K562 (cell line): ENCODE measurements at regions not wholly inside any gene's neighbourhood (a gene's known extent, or its start where the extent isn't known, plus 50 kb on each side); places are given as distances from the start of the nearest gene placed in this dataset.

ENCODE experiments used
- ATAC-seq: fragments of 200-7000 bp; cut with Tn5 transposase; 3 replicates; pipeline ENCODE4 v1.9.1; 2020; ENCODE audit warnings: moderate library complexity
- BruUV-seq: library from RNA; stranded (reverse); fragments of 400-500 nt; replicated peaks from 2 replicates; lab custom pipeline; 2021; lab: Mats Ljungman, UMichigan
- CTCF ChIA-PET: fragments of 300-600 bp; formaldehyde crosslinking; extraction: SDS; loops from one replicate; lab custom pipeline; 2021; ENCODE audit warnings: low intra/inter-chr PET ratio; lab: Yijun Ruan, JAX
- POLR2A ChIA-PET: fragments of 300-600, 350-650 bp; sonication (Branson Sonifier 250); formaldehyde crosslinking; extraction: SDS; loops from one replicate; lab custom pipeline; 2021; ENCODE audit warnings: antibody characterized with exemption, inconsistent platforms; lab: Yijun Ruan, JAX
- DNase-seq, 4 experiments: peaks; one replicate each; pipeline versions ENCODE4 v3.0.0 to v3.0.0-alpha.2; 2011 to 2018; ENCODE audit warnings: low spot score in 3 of 4, mixed read lengths in 3 of 4; ENCODE audit errors: extremely low read depth in 1 of 4
- FAIRE-seq: peaks from 2 replicates; lab custom pipeline; 2011; peaks lifted over from hg19 to GRCh38; lab: Jason Lieb, UNC
- H2AFZ ChIP-seq: 2 replicates; pipeline ENCODE4 v1.6.0; 2011; ENCODE audit warnings: low read depth, low read length, control low read depth, inconsistent platforms
- H3K27ac ChIP-seq: fragments of 200-600 bp; 3 replicates; pipeline ENCODE4 v1.8.0; 2011; ENCODE audit warnings: low read depth, mild to moderate bottlenecking, control low read depth, inconsistent platforms, low read length, moderate library complexity, mixed read lengths; ENCODE audit errors: extremely low read depth
- H3K27me3 ChIP-seq, 2 experiments: fragments of 300-600 bp in 1 of 2; 2 replicates in 1 of 2; 3 replicates in 1 of 2; pipeline versions ENCODE4 v1.6.0 to v1.8.0; 2011; ENCODE audit warnings: inconsistent platforms in 2 of 2, low read length in 2 of 2, mild to moderate bottlenecking in 1 of 2, mixed read lengths in 1 of 2, moderate library complexity in 1 of 2; ENCODE audit not compliant: control insufficient read depth in 2 of 2, insufficient read depth in 2 of 2
- H3K36me3 ChIP-seq: fragments of 300-600 bp; 3 replicates; pipeline ENCODE4 v1.8.0; 2011; ENCODE audit warnings: mild to moderate bottlenecking, low read length, inconsistent platforms; ENCODE audit not compliant: control insufficient read depth, insufficient read depth
- H3K4me1 ChIP-seq, 2 experiments: fragments of 200-600 bp in 1 of 2; replicated peaks in 1 of 2; 2 replicates in 1 of 2; 3 replicates in 1 of 2; pipeline versions ENCODE4 v1.5.1 to v1.8.0; 2011; ENCODE audit warnings: inconsistent platforms in 2 of 2, low read length in 2 of 2, mild to moderate bottlenecking in 1 of 2, mixed read lengths in 1 of 2, moderate library complexity in 1 of 2; ENCODE audit not compliant: control insufficient read depth in 2 of 2, insufficient read depth in 2 of 2
- H3K4me2 ChIP-seq: 2 replicates; pipeline ENCODE4 v1.6.1; 2011; ENCODE audit warnings: low read length, control low read depth, inconsistent platforms, mixed read lengths; ENCODE audit not compliant: insufficient read depth
- H3K4me3 ChIP-seq: fragments of 200-600 bp; sonication (generic), shearing (Covaris generic); 2 replicates; pipeline ENCODE4 v1.5.1; 2016; ENCODE audit warnings: control low read depth, inconsistent platforms
- H3K79me2 ChIP-seq: fragments of 200-600 bp; 3 replicates; pipeline ENCODE4 v1.8.0; 2011; ENCODE audit warnings: low read length, inconsistent platforms; ENCODE audit not compliant: control insufficient read depth, insufficient read depth
- H3K9ac ChIP-seq, 2 experiments: 2 replicates each; pipeline versions ENCODE4 v1.6.0 to v1.6.1; 2011; ENCODE audit warnings: low read depth in 2 of 2, low read length in 2 of 2, control low read depth in 1 of 2, inconsistent platforms in 1 of 2, mild to moderate bottlenecking in 1 of 2, mixed read lengths in 1 of 2; ENCODE audit not compliant: insufficient read depth in 1 of 2
- H3K9me1 ChIP-seq: one replicate; pipeline ENCODE4 v1.6.0; 2011; ENCODE audit warnings: inconsistent platforms, mild to moderate bottlenecking, low read length, moderate library complexity; ENCODE audit not compliant: control insufficient read depth, insufficient read depth
- H3K9me3 ChIP-seq: replicated peaks from 2 replicates; pipeline ENCODE4 v1.5.1; 2011; ENCODE audit warnings: low read depth, low read length, inconsistent platforms; ENCODE audit not compliant: control insufficient read depth, insufficient read depth
- H4K20me1 ChIP-seq: replicated peaks from 2 replicates; pipeline ENCODE4 v1.6.1; 2011; ENCODE audit warnings: low read length, inconsistent platforms, mixed read lengths; ENCODE audit not compliant: control insufficient read depth, insufficient read depth
- CEBPB ChIP-seq: fragments of 450-650 bp; IDR thresholded peaks from 2 replicates; pipeline ENCODE4 v1.6.1; 2016; ENCODE audit warnings: missing genetic modification characterization, missing compliant biosample characterization
- FOS ChIP-seq: IDR thresholded peaks from 3 replicates; pipeline ENCODE4 v1.6.1; 2011; ENCODE audit not compliant: insufficient read length; ENCODE audit errors: extremely low read depth
- GTF2A2 ChIP-seq: IDR thresholded peaks from 2 replicates; pipeline ENCODE4 v1.6.1; 2016; ENCODE audit warnings: mild to moderate bottlenecking, missing genetic modification characterization, missing compliant biosample characterization
- GTF2F1 ChIP-seq: IDR thresholded peaks from 2 replicates; pipeline ENCODE4 v1.6.1; 2011; ENCODE audit warnings: low read depth, low read length, improper control_type of control experiment
- HDAC1 ChIP-seq, 2 experiments: fragments of 450-650 bp; IDR thresholded peaks; 2 replicates each; pipeline ENCODE4 v1.6.1; 2016 to 2017; ENCODE audit warnings: inconsistent platforms in 1 of 2, mild to moderate bottlenecking in 1 of 2, moderate library complexity in 1 of 2
- ID3 ChIP-seq, 2 experiments: fragments of 250-450 bp in 1 of 2; fragments of 450-650 bp in 1 of 2; sonication (Bioruptor Pico) in 1 of 2; IDR thresholded peaks; 2 replicates each; pipeline versions ENCODE4 v1.6.1 to v1.8.0; 2016 to 2021; ENCODE audit warnings: mild to moderate bottlenecking in 2 of 2, moderate library complexity in 2 of 2, missing compliant biosample characterization in 1 of 2, missing genetic modification characterization in 1 of 2
- MAFF ChIP-seq: IDR thresholded peaks from 2 replicates; pipeline ENCODE4 v1.6.1; 2012; ENCODE audit warnings: low read length, improper control_type of control experiment
- MAZ ChIP-seq, 2 experiments: fragments of 450-650 bp in 1 of 2; sonication (generic) in 1 of 2; formaldehyde crosslinking; IDR thresholded peaks in 1 of 2; conservative IDR thresholded peaks in 1 of 2; 2 replicates each; pipeline versions ENCODE4 v1.4.0 to v1.5.0; 2020; ENCODE audit warnings: mild to moderate bottlenecking in 1 of 2, missing genetic modification reagents in 1 of 2
- NFYB ChIP-seq: IDR thresholded peaks from 2 replicates; pipeline ENCODE4 v1.6.1; 2011; ENCODE audit warnings: mild to moderate bottlenecking, moderate library complexity; ENCODE audit not compliant: insufficient read length; ENCODE audit errors: extremely low read depth
- OTX1 ChIP-seq: fragments of 450-650 bp; formaldehyde crosslinking; IDR thresholded peaks from 2 replicates; pipeline ENCODE4 v1.4.0; 2022; ENCODE audit warnings: mild to moderate bottlenecking
- RBM14 ChIP-seq: fragments of 200-400 bp; formaldehyde crosslinking; IDR thresholded peaks from 2 replicates; pipeline ENCODE4 v1.6.1; 2018; ENCODE audit warnings: low read depth, mild to moderate bottlenecking, low read length, moderate library complexity, borderline replicate concordance; ENCODE audit not compliant: insufficient read depth
- RFX7 ChIP-seq: fragments of 250-450 bp; sonication (Bioruptor Pico); IDR thresholded peaks from 2 replicates; pipeline ENCODE4 v1.5.1; 2021; ENCODE audit warnings: mild to moderate bottlenecking
- ZNF280A ChIP-seq: fragments of 450-650 bp; IDR thresholded peaks from 2 replicates; pipeline ENCODE4 v1.6.1; 2018; ENCODE audit warnings: mild to moderate bottlenecking, low read depth; ENCODE audit not compliant: partially characterized antibody
- ZNF316 ChIP-seq: fragments of 450-650 bp; IDR thresholded peaks from 2 replicates; pipeline ENCODE4 v1.6.1; 2016
- ZNF431 ChIP-seq: sonication (generic); formaldehyde crosslinking; IDR thresholded peaks from 2 replicates; pipeline ENCODE4 v1.8.0; 2022; ENCODE audit warnings: mild to moderate bottlenecking, missing genetic modification reagents
- WGBS: fragments of 100-300 bp; shearing (Covaris generic); methylation state at CpG from one replicate; pipeline ENCODE4 v1.1.6; 2016; ENCODE audit warnings: low coverage, mixed read lengths; ENCODE audit not compliant: insufficient coverage; ENCODE audit errors: missing lambda C conversion rate; 5-methylcytosine and 5-hydroxymethylcytosine counted together
- in situ Hi-C: fragments of 300-500 bp; cut with MboI; formaldehyde crosslinking; loops from 4 replicates; pipeline ENCODE4 v1.15.0; 2018; ENCODE audit warnings: inconsistent platforms, mixed read lengths
- intact Hi-C: fragments of 100-400 bp; cut with micrococcal nuclease; formaldehyde crosslinking; loops from 2 replicates; pipeline ENCODE4 v1.14.2; 2022

DNA sequence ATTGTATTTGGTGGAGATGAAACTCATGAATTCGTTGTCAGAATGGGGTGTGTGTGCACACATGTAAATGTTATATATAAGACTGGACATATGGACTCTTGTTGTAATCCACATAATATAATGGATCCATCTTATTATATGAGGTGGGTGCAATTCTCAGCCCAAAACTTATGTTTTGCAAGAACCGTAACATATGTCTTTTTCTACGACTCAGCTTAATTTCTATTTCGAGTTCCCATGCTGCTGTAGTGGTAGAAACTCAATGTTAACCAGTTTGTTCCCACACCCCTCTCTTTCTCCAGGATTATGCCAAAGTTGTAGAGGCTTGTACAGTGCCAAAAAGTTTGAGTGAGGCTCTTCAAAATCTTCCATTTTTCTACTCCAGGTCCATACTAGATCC, 112.5 kb upstream of the SPOPL start:
- POLR2A ChIA-PET: no interaction called here
- H4K20me1 ChIP-seq: no peaks in the 10 kb centered on the region
- no peak overlapping the region for H3K9ac ChIP-seq
- H3K79me2 ChIP-seq: no peaks in the 10 kb centered on the region
- TF ChIP-seq ZNF316 (peak; percentile 47; the same call in 1 of the 2 replicates), MAFF (0 out of 2 replicates have a peak, but pooled peaks have one; percentile 4), MAZ (CRISPR knock-in tag; conservative IDR thresholded peaks at IDR 0.05 in 1 of 2, IDR thresholded peaks at IDR 0.05 in 1 of 2) (no peak)
- TF ChIP-seq, all 486 proteins: peak for 2
- in situ Hi-C loops: no loop called here
- Histone ChIP-seq H3K4me2 (no peak overlapping the region), H3K4me1 (peaks cover 0 to 4% of the 10 kb centered on the region in 2 experiments; a peak in 1 of 5 replicates), H3K27me3 (no peaks in the 10 kb centered on the region), H3K4me3 (no peak overlapping the region), H3K9me1 (no peaks in the 10 kb centered on the region), H3K27ac (no peak overlapping the region), H3K36me3 (no peaks in the 10 kb centered on the region), H3K9me3 (no peaks in the 10 kb centered on the region), H2AFZ (no peak overlapping the region)
- ATAC-seq: no peak
- no peak for FAIRE-seq
- CTCF ChIA-PET: no interaction called here
- DNase-seq: no peak
- 21% methylated on average over 4 of the region's 4 CpGs for WGBS
- intact Hi-C loops: no loop called here
- no TSS peak for BruUV-seq

GRCh38 chr2:138390316-138390945, 111.1 kb upstream of the SPOPL start:
- no peak overlapping the region for H3K9ac ChIP-seq
- 51% methylated on average over 7 of the region's 7 CpGs for WGBS
- no peak overlapping the region for H3K4me2 ChIP-seq
- H2AFZ ChIP-seq: no peak overlapping the region
- H3K4me3 ChIP-seq: no peak overlapping the region
- intact Hi-C loops (no loop called here), in situ Hi-C loops (no loop called here)
- H4K20me1 ChIP-seq: no peaks in the 10 kb centered on the region
- FAIRE-seq: no peak
- no peaks in the 10 kb centered on the region for H3K27me3 ChIP-seq
- ChIA-PET POLR2A (no interaction called here), CTCF (no interaction called here)
- ATAC-seq: no peak
- no peaks in the 10 kb centered on the region for H3K9me3 ChIP-seq
- DNase-seq: no peak
- no peak overlapping the region for H3K27ac ChIP-seq
- H3K79me2 ChIP-seq: no peaks in the 10 kb centered on the region
- H3K9me1 ChIP-seq: no peaks in the 10 kb centered on the region
- no TSS peak for BruUV-seq
- peaks cover 0 to 4% of the 10 kb centered on the region in 2 experiments; a peak in 1 of 5 replicates for H3K4me1 ChIP-seq
- no peaks in the 10 kb centered on the region for H3K36me3 ChIP-seq
- no peak for TF ChIP-seq RFX7
- TF ChIP-seq ZNF280A: no peak
- no peak for TF ChIP-seq ID3 (CRISPR knock-in tag; IDR thresholded peaks at IDR 0.05)
- no peak for TF ChIP-seq ID3 (tag; IDR thresholded peaks at IDR 0.05)
- no peak for TF ChIP-seq GTF2F1
- no peak for TF ChIP-seq ZNF431 (CRISPR knock-in tag)
- TF ChIP-seq GTF2A2: no peak
- no peak for TF ChIP-seq HDAC1 (IDR thresholded peaks at IDR 0.05)
- TF ChIP-seq RBM14: no peak
- no peak for TF ChIP-seq OTX1
- TF ChIP-seq NFYB: no peak
- no peak for TF ChIP-seq FOS
- no peak for TF ChIP-seq CEBPB (tag)
